Tibial artery (tissue), 4 donors: ENCODE measurements at regions not wholly inside any gene's neighbourhood (a gene's known extent, or its start where the extent isn't known, plus 50 kb on each side); places are given as distances from the start of the nearest gene placed in this dataset.

Experiments used
- DNase-seq, 2 donors: peaks; one replicate each; pipeline ENCODE4 v3.0.0-alpha.2; 2019
- H3K27ac ChIP-seq, 2 donors: fragments of 200-600 bp; sonication (generic) in 1 of 2; 1 replicate in 1 of 2; 2 replicates in 1 of 2; pipeline ENCODE4 v1.5.1; 2018 to 2019; ENCODE audit warnings: mild to moderate bottlenecking in 1 of 2
- H3K27me3 ChIP-seq, 2 donors: fragments of 200-600 bp; sonication (generic) in 1 of 2; one replicate each; pipeline versions ENCODE4 v1.5.1 to v1.6.0; 2016 to 2019
- H3K36me3 ChIP-seq, 3 donors: fragments of 200-600 bp; sonication (generic) in 2 of 3; one replicate each; pipeline ENCODE4 v1.5.1; 2016 to 2019; ENCODE audit warnings: mild to moderate bottlenecking in 2 of 3
- H3K4me1 ChIP-seq, 4 donors: fragments of 200-600 bp; sonication (generic) in 2 of 4; 1 replicate in 3 of 4; 2 replicates in 1 of 4; pipeline ENCODE4 v1.5.1; 2016 to 2019
- H3K4me3 ChIP-seq, 2 donors: fragments of 200-600 bp; sonication (generic) in 1 of 2; 1 replicate in 1 of 2; 2 replicates in 1 of 2; pipeline ENCODE4 v1.5.1; 2018 to 2019; ENCODE audit warnings: mild to moderate bottlenecking in 2 of 2
- H3K9me3 ChIP-seq, 3 donors: fragments of 200-600 bp; sonication (generic) in 1 of 3; one replicate each; pipeline ENCODE4 v1.5.1; 2016 to 2019
- intact Hi-C: fragments of 100-400 bp; cut with DNase I; formaldehyde crosslinking; loops from one replicate; pipeline ENCODE4 v1.15.0; 2023; ENCODE audit warnings: low total_unique reads
- TF ChIP-seq, protein P1 (sequence below), 2 experiments: fragments of 200-600 bp in 1 of 2; fragments of 450-650 bp in 1 of 2; IDR thresholded peaks; one replicate each; pipeline ENCODE4 v1.5.1; 2017 to 2019; ENCODE audit warnings: antibody characterized with exemption in 2 of 2, mild to moderate bottlenecking in 1 of 2, moderate library complexity in 1 of 2

DNA sequence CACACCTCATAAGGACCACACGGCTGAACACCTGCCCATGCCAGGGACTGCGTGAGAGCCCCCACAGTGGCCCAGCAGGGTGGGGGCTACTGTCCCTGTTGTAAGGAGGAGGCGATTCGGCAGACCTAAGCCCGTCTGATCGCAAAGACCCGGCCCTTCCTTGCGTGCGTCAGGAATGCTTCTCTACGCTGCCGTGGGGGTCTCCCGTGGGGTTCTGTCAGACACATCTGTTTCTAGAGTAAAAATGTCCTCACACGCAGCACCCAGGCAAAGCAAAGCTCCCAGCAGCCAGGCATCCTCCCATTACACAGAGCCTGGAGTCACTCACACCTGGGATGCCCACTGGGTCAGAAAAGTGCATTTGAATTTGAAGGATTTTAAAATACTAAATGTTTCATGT lies 147.7 kb upstream of the SOX1 start:
- Histone ChIP-seq H3K4me3 (no peak overlapping the region), H3K36me3 (no peaks in the 10 kb centered on the region), H3K9me3 (no peaks in the 10 kb centered on the region), H3K27me3 (peaks cover 0 to 15% of the 10 kb centered on the region in 2 donors), H3K27ac (no peak overlapping the region), H3K4me1 (no peaks in the 10 kb centered on the region)
- intact Hi-C loops: no loop called here
- DNase-seq: no peak
- TF ChIP-seq, protein P1, sequence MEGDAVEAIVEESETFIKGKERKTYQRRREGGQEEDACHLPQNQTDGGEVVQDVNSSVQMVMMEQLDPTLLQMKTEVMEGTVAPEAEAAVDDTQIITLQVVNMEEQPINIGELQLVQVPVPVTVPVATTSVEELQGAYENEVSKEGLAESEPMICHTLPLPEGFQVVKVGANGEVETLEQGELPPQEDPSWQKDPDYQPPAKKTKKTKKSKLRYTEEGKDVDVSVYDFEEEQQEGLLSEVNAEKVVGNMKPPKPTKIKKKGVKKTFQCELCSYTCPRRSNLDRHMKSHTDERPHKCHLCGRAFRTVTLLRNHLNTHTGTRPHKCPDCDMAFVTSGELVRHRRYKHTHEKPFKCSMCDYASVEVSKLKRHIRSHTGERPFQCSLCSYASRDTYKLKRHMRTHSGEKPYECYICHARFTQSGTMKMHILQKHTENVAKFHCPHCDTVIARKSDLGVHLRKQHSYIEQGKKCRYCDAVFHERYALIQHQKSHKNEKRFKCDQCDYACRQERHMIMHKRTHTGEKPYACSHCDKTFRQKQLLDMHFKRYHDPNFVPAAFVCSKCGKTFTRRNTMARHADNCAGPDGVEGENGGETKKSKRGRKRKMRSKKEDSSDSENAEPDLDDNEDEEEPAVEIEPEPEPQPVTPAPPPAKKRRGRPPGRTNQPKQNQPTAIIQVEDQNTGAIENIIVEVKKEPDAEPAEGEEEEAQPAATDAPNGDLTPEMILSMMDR (IDR thresholded peaks at IDR 0.05): no peak

- Histone ChIP-seq H3K27me3 (peaks cover 0 to 15% of the 10 kb centered on the region in 2 donors), H3K36me3 (no peaks in the 10 kb centered on the region), H3K4me1 (no peaks in the 10 kb centered on the region), H3K9me3 (no peaks in the 10 kb centered on the region), H3K27ac (no peak overlapping the region), H3K4me3 (no peak overlapping the region)
- intact Hi-C loops: no loop called here
- no peak for DNase-seq
- TF ChIP-seq, protein P1 (IDR thresholded peaks at IDR 0.05): no peak
Observed at GRCh38 chr13:111919849-111920248, 147.1 kb upstream of the SOX1 start.

- H3K4me1 ChIP-seq: no peaks in the 10 kb centered on the region
- DNase-seq: no peak
- no peak overlapping the region for H3K4me3 ChIP-seq
- TF ChIP-seq, protein P1 (IDR thresholded peaks at IDR 0.05): no peak
- H3K36me3 ChIP-seq: no peaks in the 10 kb centered on the region
- no peaks in the 10 kb centered on the region for H3K9me3 ChIP-seq
- no peak overlapping the region for H3K27ac ChIP-seq
- intact Hi-C loops: no loop called here
- H3K27me3 ChIP-seq: peaks cover 0 to 15% of the 10 kb centered on the region in 2 donors
Observed at GRCh38 chr13:111920306-111920931, 146.5 kb upstream of the SOX1 start.

DNA sequence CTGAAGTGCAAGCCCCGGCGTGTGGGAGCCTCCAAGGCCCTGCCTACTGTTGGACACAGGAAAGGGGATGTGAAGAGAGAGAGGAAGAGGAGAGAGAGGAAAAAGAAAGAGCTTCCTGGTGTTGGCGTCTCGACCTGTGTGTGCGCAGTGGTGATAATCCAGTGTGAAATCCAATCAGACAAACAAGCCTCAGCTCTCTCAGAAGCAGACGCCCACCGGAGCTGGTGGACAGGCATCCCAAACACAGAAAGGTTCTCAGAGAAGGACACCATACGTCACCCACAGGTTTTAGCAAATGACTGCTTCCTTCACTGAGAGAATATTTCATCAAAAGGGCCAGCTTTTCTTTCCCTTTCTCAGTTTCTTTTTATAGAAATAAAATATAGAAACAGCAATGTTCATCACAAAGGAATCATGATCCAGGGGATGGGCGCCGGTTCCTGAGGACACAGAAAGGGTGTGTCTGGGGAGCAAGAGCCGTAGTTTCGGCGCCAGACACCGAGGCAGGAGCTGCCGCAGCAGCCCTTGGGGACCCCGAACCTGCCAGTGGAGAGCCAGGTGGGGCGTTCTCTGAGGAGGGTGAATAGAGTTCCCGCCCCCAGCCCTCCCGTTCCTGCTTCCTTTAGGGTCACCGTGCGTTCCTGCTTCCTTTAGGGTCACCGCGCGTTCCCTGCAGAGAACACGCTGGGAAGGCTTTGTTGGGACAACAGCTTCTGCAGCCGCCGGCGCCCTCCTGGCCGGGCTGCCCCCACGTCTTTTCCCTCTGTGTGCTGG lies 145.8 kb upstream of the SOX1 start:
- TF ChIP-seq, protein P1 (IDR thresholded peaks at IDR 0.05): no peak
- intact Hi-C loops: no loop called here
- H3K27me3 ChIP-seq: peaks cover 0 to 15% of the 10 kb centered on the region in 2 donors
- H3K4me1 ChIP-seq: no peaks in the 10 kb centered on the region
- H3K9me3 ChIP-seq: no peaks in the 10 kb centered on the region
- H3K4me3 ChIP-seq: no peak overlapping the region
- H3K36me3 ChIP-seq: no peaks in the 10 kb centered on the region
- no peak overlapping the region for H3K27ac ChIP-seq
- DNase-seq: no peak

GRCh38 chr13:111922086-111922485 lies 144.9 kb upstream of the SOX1 start:
- TF ChIP-seq, protein P1 (IDR thresholded peaks at IDR 0.05): no peak
- Histone ChIP-seq H3K4me1 (no peaks in the 10 kb centered on the region), H3K27ac (no peak overlapping the region), H3K36me3 (no peaks in the 10 kb centered on the region), H3K9me3 (no peaks in the 10 kb centered on the region), H3K27me3 (peaks cover 0 to 15% of the 10 kb centered on the region in 2 donors), H3K4me3 (no peak overlapping the region)
- intact Hi-C loops: no loop called here
- DNase-seq: no peak
